ENCODE measurements at regions not wholly inside any gene's neighbourhood (a gene's known extent, or its start where the extent isn't known, plus 50 kb on each side); places are given as distances from the start of the nearest gene placed in this dataset.

- Histone ChIP-seq H3K27ac (ENCODE audit: low read depth, low read length) (no peak overlapping the region), H3K9ac (ENCODE audit: low read length) (no peak overlapping the region), H3K27me3 (ENCODE audit: insufficient read depth, low read length) (no peaks in the 10 kb centered on the region), H3K36me3 (ENCODE audit: insufficient read depth, low read length) (no peaks in the 10 kb centered on the region), H3K79me2 (ENCODE audit: insufficient read depth, low read length) (no peaks in the 10 kb centered on the region), H2AFZ (ENCODE audit: low read depth, low read length) (no peak overlapping the region), H3K4me1 (ENCODE audit: insufficient read depth, low read length) (no peaks in the 10 kb centered on the region), H3K9me3 (ENCODE audit: insufficient read depth, low read depth, low read length) (no peaks in the 10 kb centered on the region), H3K4me3 (ENCODE audit: insufficient read depth, low read depth, low read length) (no peak overlapping the region), H3K4me2 (ENCODE audit: low read length) (no peak overlapping the region), H4K20me1 (ENCODE audit: insufficient read depth, low read length) (no peaks in the 10 kb centered on the region)
- no peaks in the 10 kb centered on the region for H3K9me3 Mint-ChIP-seq (ENCODE audit: unreplicated experiment)
- no peak for DNase-seq (ENCODE audit: low read depth)
- H3K4me3 Mint-ChIP-seq (ENCODE audit: unreplicated experiment): no peak overlapping the region
- TF ChIP-seq CTCF (IDR thresholded peaks at IDR 0.05; ENCODE audit: insufficient read depth, low read depth, low read length) (no peak), EZH2 (IDR thresholded peaks at IDR 0.05; ENCODE audit: insufficient read depth, low read length) (no peak)
- no peaks in the 10 kb centered on the region for H3K4me1 Mint-ChIP-seq (ENCODE audit: low read depth, unreplicated experiment)
- no peaks in the 10 kb centered on the region for H3K36me3 Mint-ChIP-seq (ENCODE audit: low read depth, unreplicated experiment)
- no peak overlapping the region for H3K27ac Mint-ChIP-seq (ENCODE audit: unreplicated experiment)
- no peak for FAIRE-seq
- no peaks in the 10 kb centered on the region for H3K27me3 Mint-ChIP-seq (ENCODE audit: low read depth, unreplicated experiment)
Measured at GRCh38 chr6:94734751-94735150, 842.6 kb upstream of the MANEA start.

- H2AFZ ChIP-seq (ENCODE audit: low read depth, low read length): no peak overlapping the region
- H3K4me2 ChIP-seq (ENCODE audit: low read length): no peak overlapping the region
- H3K36me3 Mint-ChIP-seq (ENCODE audit: low read depth, unreplicated experiment): no peaks in the 10 kb centered on the region
- H3K9ac ChIP-seq (ENCODE audit: low read length): no peak overlapping the region
- no peak overlapping the region for H3K4me3 Mint-ChIP-seq (ENCODE audit: unreplicated experiment)
- no peaks in the 10 kb centered on the region for H3K4me1 Mint-ChIP-seq (ENCODE audit: low read depth, unreplicated experiment)
- no peak for DNase-seq (ENCODE audit: low read depth)
- no peak overlapping the region for H3K27ac Mint-ChIP-seq (ENCODE audit: unreplicated experiment)
- peaks cover 3% of the 10 kb centered on the region for H3K9me3 Mint-ChIP-seq (ENCODE audit: unreplicated experiment)
- no peaks in the 10 kb centered on the region for H3K4me1 ChIP-seq (ENCODE audit: insufficient read depth, low read length)
- H3K4me3 ChIP-seq (ENCODE audit: insufficient read depth, low read depth, low read length): no peak overlapping the region
- no peaks in the 10 kb centered on the region for H3K36me3 ChIP-seq (ENCODE audit: insufficient read depth, low read length)
- TF ChIP-seq CTCF (IDR thresholded peaks at IDR 0.05; ENCODE audit: insufficient read depth, low read depth, low read length) (no peak), EZH2 (IDR thresholded peaks at IDR 0.05; ENCODE audit: insufficient read depth, low read length) (no peak)
- H4K20me1 ChIP-seq (ENCODE audit: insufficient read depth, low read length): no peaks in the 10 kb centered on the region
- H3K27me3 ChIP-seq (ENCODE audit: insufficient read depth, low read length): no peaks in the 10 kb centered on the region
- no peaks in the 10 kb centered on the region for H3K79me2 ChIP-seq (ENCODE audit: insufficient read depth, low read length)
- no peak for FAIRE-seq
- no peaks in the 10 kb centered on the region for H3K9me3 ChIP-seq (ENCODE audit: insufficient read depth, low read depth, low read length)
- H3K27me3 Mint-ChIP-seq (ENCODE audit: low read depth, unreplicated experiment): no peaks in the 10 kb centered on the region
- H3K27ac ChIP-seq (ENCODE audit: low read depth, low read length): no peak overlapping the region
Measured at GRCh38 chr6:94733066-94733465, 844.3 kb upstream of the MANEA start.

- Mint-ChIP-seq H3K4me3 (ENCODE audit: unreplicated experiment) (no peak overlapping the region), H3K9me3 (ENCODE audit: unreplicated experiment) (peaks cover 9% of the 10 kb centered on the region), H3K4me1 (ENCODE audit: low read depth, unreplicated experiment) (no peaks in the 10 kb centered on the region), H3K27ac (ENCODE audit: unreplicated experiment) (no peak overlapping the region), H3K36me3 (ENCODE audit: low read depth, unreplicated experiment) (no peaks in the 10 kb centered on the region), H3K27me3 (ENCODE audit: low read depth, unreplicated experiment) (no peaks in the 10 kb centered on the region)
- no peak overlapping the region for H3K27ac ChIP-seq (ENCODE audit: low read depth, low read length)
- H4K20me1 ChIP-seq (ENCODE audit: insufficient read depth, low read length): no peaks in the 10 kb centered on the region
- no peaks in the 10 kb centered on the region for H3K27me3 ChIP-seq (ENCODE audit: insufficient read depth, low read length)
- no peaks in the 10 kb centered on the region for H3K36me3 ChIP-seq (ENCODE audit: insufficient read depth, low read length)
- no peaks in the 10 kb centered on the region for H3K4me1 ChIP-seq (ENCODE audit: insufficient read depth, low read length)
- H3K4me3 ChIP-seq (ENCODE audit: insufficient read depth, low read depth, low read length): no peak overlapping the region
- FAIRE-seq (no peak), DNase-seq (ENCODE audit: low read depth) (no peak)
- no peaks in the 10 kb centered on the region for H3K79me2 ChIP-seq (ENCODE audit: insufficient read depth, low read length)
- H2AFZ ChIP-seq (ENCODE audit: low read depth, low read length): no peak overlapping the region
- H3K9me3 ChIP-seq (ENCODE audit: insufficient read depth, low read depth, low read length): no peaks in the 10 kb centered on the region
- H3K4me2 ChIP-seq (ENCODE audit: low read length): no peak overlapping the region
- no peak for TF ChIP-seq CTCF (IDR thresholded peaks at IDR 0.05; ENCODE audit: insufficient read depth, low read depth, low read length)
- TF ChIP-seq EZH2 (IDR thresholded peaks at IDR 0.05; ENCODE audit: insufficient read depth, low read length): no peak
- H3K9ac ChIP-seq (ENCODE audit: low read length): no peak overlapping the region
Measured at GRCh38 chr6:94727710-94728109, 849.6 kb upstream of the MANEA start.

All from astrocyte (in vitro differentiated cells and primary cell).